ENCODE measurements at regions not wholly inside any gene's neighbourhood (a gene's known extent, or its start where the extent isn't known, plus 50 kb on each side); places are given as distances from the start of the nearest gene placed in this dataset.
"Not testable (repeated sequence)": the region's sequence is repeated elsewhere in the genome, so short reads cannot be mapped to it uniquely, and the experiment has no call there.

- DNase-seq, result no peak
These were observed 730.1 kb upstream of the NR2F2 start for GRCh38 chr15:95600367-95600766.

GRCh38 chr15:95600884-95601283 lies 729.6 kb upstream of the NR2F2 start:
- no peak for DNase-seq

- DNase-seq, result no peak
These were observed 729.0 kb upstream of the NR2F2 start for GRCh38 chr15:95601525-95601924.

GRCh38 chr15:95603802-95604201 lies 726.7 kb upstream of the NR2F2 start:
- DNase-seq, result no peak

GRCh38 chr15:95604634-95605036 lies 725.9 kb upstream of the NR2F2 start:
- DNase-seq, result no peak

GRCh38 chr15:95605098-95605497 lies 725.4 kb upstream of the NR2F2 start:
- no peak for DNase-seq

- DNase-seq, result no peak
These were observed 723.9 kb upstream of the NR2F2 start for GRCh38 chr15:95606551-95606950.

GRCh38 chr15:95608371-95608770 lies 722.1 kb upstream of the NR2F2 start:
- no peak for DNase-seq

- DNase-seq, result no peak
These were observed 721.4 kb upstream of the NR2F2 start for GRCh38 chr15:95609096-95609495.

GRCh38 chr15:95610945-95611344 lies 719.6 kb upstream of the NR2F2 start:
- DNase-seq, result no peak

GRCh38 chr15:95615436-95615835 lies 715.1 kb upstream of the NR2F2 start:
- no peak for DNase-seq

- no peak for DNase-seq
These were observed 714.2 kb upstream of the NR2F2 start for GRCh38 chr15:95616306-95616705.

- no peak for DNase-seq
These were observed 709.4 kb upstream of the NR2F2 start for GRCh38 chr15:95620934-95621579.

- no peak for DNase-seq
These were observed 707.7 kb upstream of the NR2F2 start for GRCh38 chr15:95622843-95623242.

- DNase-seq, result no peak
These were observed 706.4 kb upstream of the NR2F2 start for GRCh38 chr15:95624100-95624499.

- DNase-seq, result no peak
These were observed 705.7 kb upstream of the NR2F2 start for GRCh38 chr15:95624616-95625361.

- no peak for DNase-seq
These were observed 703.8 kb upstream of the NR2F2 start for GRCh38 chr15:95626501-95627361.

GRCh38 chr15:95629503-95630168 lies 700.9 kb upstream of the NR2F2 start:
- DNase-seq, result no peak

- DNase-seq, result no peak
These were observed 699.8 kb upstream of the NR2F2 start for GRCh38 chr15:95630683-95631082.

- no peak for DNase-seq
These were observed 694.8 kb upstream of the NR2F2 start for GRCh38 chr15:95635666-95636065.

- no peak for DNase-seq
These were observed 694.4 kb upstream of the NR2F2 start for GRCh38 chr15:95636107-95636506.

- not testable (repeated sequence) for DNase-seq
These were observed 693.3 kb upstream of the NR2F2 start for GRCh38 chr15:95637234-95637633.

GRCh38 chr15:95639208-95639607 lies 691.3 kb upstream of the NR2F2 start:
- DNase-seq, result no peak
